ENCODE measurements at regions not wholly inside any gene's neighbourhood (a gene's known extent, or its start where the extent isn't known, plus 50 kb on each side); places are given as distances from the start of the nearest gene placed in this dataset.

DNA sequence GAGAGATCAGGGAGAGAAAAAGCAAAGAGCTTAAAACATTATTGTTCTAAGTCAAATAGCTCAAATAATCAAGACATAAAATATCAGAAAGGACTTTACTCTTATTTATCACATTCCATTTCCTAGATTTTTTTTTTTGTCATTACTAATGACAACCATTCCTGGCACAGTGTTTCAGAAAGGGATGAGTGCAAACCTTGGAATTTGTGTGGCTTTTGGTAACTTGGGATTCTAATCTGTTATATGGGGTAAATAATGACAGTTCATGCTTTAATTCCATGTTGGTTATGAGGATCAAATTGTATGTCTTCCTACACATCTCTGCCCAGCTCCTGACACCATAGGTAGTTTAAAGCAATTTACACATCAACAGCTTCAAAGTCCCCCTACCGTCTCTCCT, 358.4 kb upstream of the ADGRL4 start:
- no peaks in the 10 kb centered on the region for H3K79me2 ChIP-seq (ENCODE audit: low read length)
- no peak overlapping the region for H3K27ac ChIP-seq (ENCODE audit: low read length)
- no peaks in the 10 kb centered on the region for H3K4me1 ChIP-seq (ENCODE audit: low read length)
- H3K9ac ChIP-seq (ENCODE audit: low read length): no peak overlapping the region
- H3K9me2 ChIP-seq (replicated peaks; ENCODE audit: insufficient read depth, low read length): no peaks in the 10 kb centered on the region
- H3K36me3 ChIP-seq (replicated peaks; ENCODE audit: insufficient read depth, low read length): no peaks in the 10 kb centered on the region
- H4K20me1 ChIP-seq (ENCODE audit: insufficient read depth, low read length): no peaks in the 10 kb centered on the region
- TF ChIP-seq, protein P1, sequence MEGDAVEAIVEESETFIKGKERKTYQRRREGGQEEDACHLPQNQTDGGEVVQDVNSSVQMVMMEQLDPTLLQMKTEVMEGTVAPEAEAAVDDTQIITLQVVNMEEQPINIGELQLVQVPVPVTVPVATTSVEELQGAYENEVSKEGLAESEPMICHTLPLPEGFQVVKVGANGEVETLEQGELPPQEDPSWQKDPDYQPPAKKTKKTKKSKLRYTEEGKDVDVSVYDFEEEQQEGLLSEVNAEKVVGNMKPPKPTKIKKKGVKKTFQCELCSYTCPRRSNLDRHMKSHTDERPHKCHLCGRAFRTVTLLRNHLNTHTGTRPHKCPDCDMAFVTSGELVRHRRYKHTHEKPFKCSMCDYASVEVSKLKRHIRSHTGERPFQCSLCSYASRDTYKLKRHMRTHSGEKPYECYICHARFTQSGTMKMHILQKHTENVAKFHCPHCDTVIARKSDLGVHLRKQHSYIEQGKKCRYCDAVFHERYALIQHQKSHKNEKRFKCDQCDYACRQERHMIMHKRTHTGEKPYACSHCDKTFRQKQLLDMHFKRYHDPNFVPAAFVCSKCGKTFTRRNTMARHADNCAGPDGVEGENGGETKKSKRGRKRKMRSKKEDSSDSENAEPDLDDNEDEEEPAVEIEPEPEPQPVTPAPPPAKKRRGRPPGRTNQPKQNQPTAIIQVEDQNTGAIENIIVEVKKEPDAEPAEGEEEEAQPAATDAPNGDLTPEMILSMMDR (IDR thresholded peaks at IDR 0.05; ENCODE audit: low read length): no peak
- TF ChIP-seq EZH2phosphoT487 (IDR thresholded peaks at IDR 0.05; ENCODE audit: low read length) (no peak), EZH2 (optimal IDR thresholded peaks at IDR 0.05; ENCODE audit: low read depth, low read length) (no peak)
- no peaks in the 10 kb centered on the region for H3K9me3 ChIP-seq (replicated peaks; ENCODE audit: insufficient read depth, low read length)
- no peak for DNase-seq
- H2AFZ ChIP-seq (ENCODE audit: low read length): no peak overlapping the region
- H3K27me3 ChIP-seq (replicated peaks; ENCODE audit: insufficient read depth, low read length): no peaks in the 10 kb centered on the region
- H3K4me3 ChIP-seq (ENCODE audit: low read length): no peak overlapping the region
- H3K4me2 ChIP-seq (ENCODE audit: low read depth, low read length): no peak overlapping the region
- H3F3A ChIP-seq (ENCODE audit: insufficient read depth, low read length): no peaks in the 10 kb centered on the region

GRCh38 chr1:79363430-79363829, 356.9 kb upstream of the ADGRL4 start:
- Histone ChIP-seq H3F3A (ENCODE audit: insufficient read depth, low read length) (no peaks in the 10 kb centered on the region), H3K4me3 (ENCODE audit: low read length) (no peak overlapping the region), H2AFZ (ENCODE audit: low read length) (no peak overlapping the region), H3K27ac (ENCODE audit: low read length) (no peak overlapping the region), H3K79me2 (ENCODE audit: low read length) (no peaks in the 10 kb centered on the region), H3K9ac (ENCODE audit: low read length) (no peak overlapping the region), H3K4me1 (ENCODE audit: low read length) (no peaks in the 10 kb centered on the region), H4K20me1 (ENCODE audit: insufficient read depth, low read length) (no peaks in the 10 kb centered on the region), H3K4me2 (ENCODE audit: low read depth, low read length) (no peak overlapping the region), H3K9me3 (replicated peaks; ENCODE audit: insufficient read depth, low read length) (no peaks in the 10 kb centered on the region), H3K27me3 (replicated peaks; ENCODE audit: insufficient read depth, low read length) (no peaks in the 10 kb centered on the region), H3K9me2 (replicated peaks; ENCODE audit: insufficient read depth, low read length) (no peaks in the 10 kb centered on the region), H3K36me3 (replicated peaks; ENCODE audit: insufficient read depth, low read length) (no peaks in the 10 kb centered on the region)
- TF ChIP-seq, protein P1 (IDR thresholded peaks at IDR 0.05; ENCODE audit: low read length): no peak
- TF ChIP-seq EZH2 (optimal IDR thresholded peaks at IDR 0.05; ENCODE audit: low read depth, low read length): no peak
- no peak for TF ChIP-seq EZH2phosphoT487 (IDR thresholded peaks at IDR 0.05; ENCODE audit: low read length)
- DNase-seq: no peak

- H3K9me3 ChIP-seq (replicated peaks; ENCODE audit: insufficient read depth, low read length): no peaks in the 10 kb centered on the region
- H3K9me2 ChIP-seq (replicated peaks; ENCODE audit: insufficient read depth, low read length): no peaks in the 10 kb centered on the region
- no peak overlapping the region for H2AFZ ChIP-seq (ENCODE audit: low read length)
Measured at GRCh38 chr1:79362470-79362869, 355.9 kb upstream of the ADGRL4 start.

More at GRCh38 chr1:79362470-79362869, 355.9 kb upstream of the ADGRL4 start:
- Histone ChIP-seq H4K20me1 (ENCODE audit: insufficient read depth, low read length) (no peaks in the 10 kb centered on the region), H3K4me3 (ENCODE audit: low read length) (no peak overlapping the region), H3K4me2 (ENCODE audit: low read depth, low read length) (no peak overlapping the region), H3K79me2 (ENCODE audit: low read length) (no peaks in the 10 kb centered on the region), H3K36me3 (replicated peaks; ENCODE audit: insufficient read depth, low read length) (no peaks in the 10 kb centered on the region), H3K27me3 (replicated peaks; ENCODE audit: insufficient read depth, low read length) (no peaks in the 10 kb centered on the region), H3K4me1 (ENCODE audit: low read length) (no peaks in the 10 kb centered on the region), H3F3A (ENCODE audit: insufficient read depth, low read length) (no peaks in the 10 kb centered on the region), H3K27ac (ENCODE audit: low read length) (no peak overlapping the region), H3K9ac (ENCODE audit: low read length) (no peak overlapping the region)
- no peak for DNase-seq
- TF ChIP-seq, protein P1 (IDR thresholded peaks at IDR 0.05; ENCODE audit: low read length): no peak
- TF ChIP-seq EZH2phosphoT487 (IDR thresholded peaks at IDR 0.05; ENCODE audit: low read length): no peak
- no peak for TF ChIP-seq EZH2 (optimal IDR thresholded peaks at IDR 0.05; ENCODE audit: low read depth, low read length)

Data from MM.1S (cell line).